Activated CD4-positive, alpha-beta memory T cell treated with anti-CD3 and anti-CD28 coated beads, Interleukin-2, amount 10 ng/mL, durations not matched to agents 7 days and 5 days (primary cell): ENCODE measurements at regions not wholly inside any gene's neighbourhood (a gene's known extent, or its start where the extent isn't known, plus 50 kb on each side); places are given as distances from the start of the nearest gene placed in this dataset.
"Not testable (repeated sequence)": the region's sequence is repeated elsewhere in the genome, so short reads cannot be mapped to it uniquely, and the experiment has no call there.

Experiments
- CTCF ChIA-PET: fragments of 350-600 bp; sonication (Branson Sonifier 250); formaldehyde crosslinking; loops from one replicate; lab custom pipeline; 2021; ENCODE audit warnings: antibody characterized with exemption, inconsistent platforms; lab: Charles Lee
- POLR2A ChIA-PET: fragments of 350-600 bp; sonication (Branson Sonifier 250); formaldehyde crosslinking; loops from one replicate; lab custom pipeline; 2021; ENCODE audit warnings: antibody characterized with exemption; lab: Charles Lee
- DNase-seq: peaks from one replicate; pipeline ENCODE4 v3.0.0-alpha.2; 2020
- H3K27ac Mint-ChIP-seq: one replicate; pipeline ENCODE4 v1.8.0; 2021; ENCODE audit warnings: mild to moderate bottlenecking, mixed read lengths
- H3K27me3 Mint-ChIP-seq: one replicate; pipeline ENCODE4 v1.8.0; 2021; ENCODE audit warnings: mixed read lengths
- H3K36me3 Mint-ChIP-seq: one replicate; pipeline ENCODE4 v1.8.0; 2021; ENCODE audit warnings: low read depth, mixed read lengths
- H3K4me1 Mint-ChIP-seq: one replicate; pipeline ENCODE4 v1.8.0; 2021; ENCODE audit warnings: mixed read lengths
- H3K4me3 Mint-ChIP-seq: one replicate; pipeline ENCODE4 v1.8.0; 2021; ENCODE audit warnings: mild to moderate bottlenecking, mixed read lengths
- H3K9me3 Mint-ChIP-seq: one replicate; pipeline ENCODE4 v1.8.0; 2021; ENCODE audit warnings: mixed read lengths

- H3K4me3 Mint-ChIP-seq = no peak overlapping the region
- H3K4me1 Mint-ChIP-seq = no peaks in the 10 kb centered on the region
Observed at GRCh38 chr10:28111712-28112111, 112.8 kb upstream of the ODAD2 start.

GRCh38 chr10:28105561-28105960, 106.7 kb upstream of the ODAD2 start:
- POLR2A ChIA-PET = no interaction called here
- CTCF ChIA-PET = no interaction called here
- DNase-seq = no peak
- Mint-ChIP-seq H3K9me3 (no peaks in the 10 kb centered on the region), H3K27me3 (no peaks in the 10 kb centered on the region), H3K4me1 (no peaks in the 10 kb centered on the region), H3K4me3 (no peak overlapping the region), H3K36me3 (no peaks in the 10 kb centered on the region), H3K27ac (no peak overlapping the region)

More at GRCh38 chr10:28111712-28112111, 112.8 kb upstream of the ODAD2 start:
- ChIA-PET CTCF (no interaction called here), POLR2A (no interaction called here)
- Mint-ChIP-seq H3K36me3 (no peaks in the 10 kb centered on the region), H3K27ac (no peak overlapping the region), H3K9me3 (no peaks in the 10 kb centered on the region), H3K27me3 (no peaks in the 10 kb centered on the region)
- DNase-seq = no peak

GRCh38 chr10:28097633-28098032, 98.8 kb upstream of the ODAD2 start:
- Mint-ChIP-seq H3K9me3 (no peaks in the 10 kb centered on the region), H3K36me3 (no peaks in the 10 kb centered on the region), H3K4me3 (no peak overlapping the region), H3K4me1 (no peaks in the 10 kb centered on the region), H3K27me3 (no peaks in the 10 kb centered on the region), H3K27ac (no peak overlapping the region)
- ChIA-PET CTCF (no interaction called here), POLR2A (no interaction called here)
- DNase-seq = no peak

GRCh38 chr10:28095791-28096378, 97.0 kb upstream of the ODAD2 start:
- H3K36me3 Mint-ChIP-seq = no peaks in the 10 kb centered on the region
- DNase-seq = no peak
- POLR2A ChIA-PET = no interaction called here
- no peaks in the 10 kb centered on the region for H3K9me3 Mint-ChIP-seq
- H3K4me1 Mint-ChIP-seq = no peaks in the 10 kb centered on the region
- no peaks in the 10 kb centered on the region for H3K27me3 Mint-ChIP-seq
- no peak overlapping the region for H3K27ac Mint-ChIP-seq
- no peak overlapping the region for H3K4me3 Mint-ChIP-seq
- CTCF ChIA-PET = no interaction called here

- Mint-ChIP-seq H3K9me3 (no peaks in the 10 kb centered on the region), H3K27me3 (no peaks in the 10 kb centered on the region), H3K36me3 (no peaks in the 10 kb centered on the region), H3K4me1 (no peaks in the 10 kb centered on the region), H3K27ac (no peak overlapping the region), H3K4me3 (no peak overlapping the region)
- CTCF ChIA-PET = interaction anchor here (0.6 kb wide), 1 partner anchor 18 kb away, joined by 4 read pairs; no protein-coding TSS in a partner anchor
- no peak for DNase-seq
- POLR2A ChIA-PET = no interaction called here
Observed at GRCh38 chr10:28094121-28094520, 95.2 kb upstream of the ODAD2 start.

- ChIA-PET POLR2A (no interaction called here), CTCF (no interaction called here)
- Mint-ChIP-seq H3K4me1 (peaks cover 8% of the 10 kb centered on the region), H3K9me3 (peaks cover 4% of the 10 kb centered on the region), H3K27me3 (no peaks in the 10 kb centered on the region), H3K27ac (no peak overlapping the region), H3K4me3 (no peak overlapping the region), H3K36me3 (peaks cover 2% of the 10 kb centered on the region)
- DNase-seq = no peak
Observed at GRCh38 chr10:28091913-28092312, 93.0 kb upstream of the ODAD2 start.

GRCh38 chr10:28090506-28090905, 91.6 kb upstream of the ODAD2 start:
- Mint-ChIP-seq H3K36me3 (peaks cover 2% of the 10 kb centered on the region), H3K9me3 (peaks cover 6% of the 10 kb centered on the region), H3K27ac (no peak overlapping the region), H3K27me3 (no peaks in the 10 kb centered on the region), H3K4me3 (no peak overlapping the region), H3K4me1 (peaks cover 8% of the 10 kb centered on the region)
- ChIA-PET POLR2A (no interaction called here), CTCF (no interaction called here)
- DNase-seq = no peak

- H3K27me3 Mint-ChIP-seq = no peaks in the 10 kb centered on the region
- peaks cover 8% of the 10 kb centered on the region for H3K4me1 Mint-ChIP-seq
- H3K9me3 Mint-ChIP-seq = peaks cover 7% of the 10 kb centered on the region
- CTCF ChIA-PET = no interaction called here
- H3K36me3 Mint-ChIP-seq = peaks cover 2% of the 10 kb centered on the region
- POLR2A ChIA-PET = no interaction called here
- no peak overlapping the region for H3K27ac Mint-ChIP-seq
- H3K4me3 Mint-ChIP-seq = no peak overlapping the region
- DNase-seq = no peak
Observed at GRCh38 chr10:28089467-28089866, 90.6 kb upstream of the ODAD2 start.

- Mint-ChIP-seq H3K27ac (no peak overlapping the region), H3K9me3 (peaks cover 7% of the 10 kb centered on the region), H3K4me1 (peaks cover 8% of the 10 kb centered on the region), H3K27me3 (no peaks in the 10 kb centered on the region), H3K4me3 (no peak overlapping the region), H3K36me3 (peaks cover 2% of the 10 kb centered on the region)
- no peak for DNase-seq
- ChIA-PET POLR2A (no interaction called here), CTCF (no interaction called here)
Observed at GRCh38 chr10:28087661-28088351, 88.9 kb upstream of the ODAD2 start.

GRCh38 chr10:28085760-28086159, 86.9 kb upstream of the ODAD2 start:
- POLR2A ChIA-PET, H3K27ac Mint-ChIP-seq: not testable (repeated sequence)

GRCh38 chr10:28082885-28083284, 84.0 kb upstream of the ODAD2 start:
- Mint-ChIP-seq H3K36me3 (no peaks in the 10 kb centered on the region), H3K27me3 (no peaks in the 10 kb centered on the region), H3K9me3 (peaks cover 2% of the 10 kb centered on the region), H3K4me1 (peaks cover 3% of the 10 kb centered on the region), H3K27ac (no peak overlapping the region), H3K4me3 (no peak overlapping the region)
- POLR2A ChIA-PET = no interaction called here
- CTCF ChIA-PET = no interaction called here
- no peak for DNase-seq

More at GRCh38 chr10:28085760-28086159, 86.9 kb upstream of the ODAD2 start:
- DNase-seq, H3K4me1 Mint-ChIP-seq, H3K9me3 Mint-ChIP-seq, H3K4me3 Mint-ChIP-seq, H3K27me3 Mint-ChIP-seq, CTCF ChIA-PET, H3K36me3 Mint-ChIP-seq: not testable (repeated sequence)

GRCh38 chr10:28082316-28082715, 83.4 kb upstream of the ODAD2 start:
- Mint-ChIP-seq H3K27me3 (no peaks in the 10 kb centered on the region), H3K9me3 (peaks cover 2% of the 10 kb centered on the region), H3K27ac (no peak overlapping the region), H3K36me3 (no peaks in the 10 kb centered on the region), H3K4me1 (no peaks in the 10 kb centered on the region), H3K4me3 (no peak overlapping the region)
- DNase-seq = no peak
- CTCF ChIA-PET = no interaction called here
- POLR2A ChIA-PET = no interaction called here

- Mint-ChIP-seq H3K27ac (no peak overlapping the region), H3K9me3 (no peaks in the 10 kb centered on the region), H3K36me3 (no peaks in the 10 kb centered on the region), H3K4me3 (no peak overlapping the region), H3K27me3 (no peaks in the 10 kb centered on the region), H3K4me1 (no peaks in the 10 kb centered on the region)
- CTCF ChIA-PET = no interaction called here
- POLR2A ChIA-PET = no interaction called here
- DNase-seq = no peak
Observed at GRCh38 chr10:28077889-28078288, 79.0 kb upstream of the ODAD2 start.

- no peaks in the 10 kb centered on the region for H3K9me3 Mint-ChIP-seq
- H3K36me3 Mint-ChIP-seq = no peaks in the 10 kb centered on the region
- DNase-seq = no peak
- no peak overlapping the region for H3K4me3 Mint-ChIP-seq
- no peak overlapping the region for H3K27ac Mint-ChIP-seq
- no peaks in the 10 kb centered on the region for H3K4me1 Mint-ChIP-seq
- POLR2A ChIA-PET = no interaction called here
- CTCF ChIA-PET = no interaction called here
- no peaks in the 10 kb centered on the region for H3K27me3 Mint-ChIP-seq
Observed at GRCh38 chr10:28075424-28075823, 76.5 kb upstream of the ODAD2 start.
